ENCODE measurements at regions not wholly inside any gene's neighbourhood (a gene's known extent, or its start where the extent isn't known, plus 50 kb on each side); places are given as distances from the start of the nearest gene placed in this dataset.

GRCh38 chr9:82549174-82549821, 513.6 kb downstream of the RASEF start:
- POLR2A ChIA-PET: no interaction called here
- Histone ChIP-seq H3K27ac (ENCODE audit: extremely low read depth, low read depth, low read length) (no peak overlapping the region), H4K20me1 (replicated peaks; ENCODE audit: control insufficient read depth, insufficient read depth, low read length) (no peaks in the 10 kb centered on the region), H3K4me3 (no peak overlapping the region), H3K79me2 (ENCODE audit: control insufficient read depth, insufficient read depth, low read length) (no peaks in the 10 kb centered on the region), H3K4me2 (ENCODE audit: insufficient read depth, low read length) (no peak overlapping the region), H3K36me3 (ENCODE audit: control insufficient read depth, insufficient read depth, low read length) (no peaks in the 10 kb centered on the region), H3K27me3 (ENCODE audit: control insufficient read depth in 2 of 2, insufficient read depth in 2 of 2, low read length in 2 of 2) (no peaks in the 10 kb centered on the region), H3K9me1 (ENCODE audit: control insufficient read depth, insufficient read depth, low read length) (no peaks in the 10 kb centered on the region), H3K9ac (ENCODE audit: insufficient read depth in 1 of 2, low read depth in 2 of 2, low read length in 2 of 2) (no peak overlapping the region), H2AFZ (ENCODE audit: low read depth, low read length) (no peak overlapping the region), H3K4me1 (replicated peaks in 1 of 2; ENCODE audit: control insufficient read depth in 2 of 2, insufficient read depth in 2 of 2, low read length in 2 of 2) (no peaks in the 10 kb centered on the region), H3K9me3 (replicated peaks; ENCODE audit: control insufficient read depth, insufficient read depth, low read depth, low read length) (no peaks in the 10 kb centered on the region)
- FAIRE-seq (no peak), DNase-seq (ENCODE audit: extremely low read depth in 1 of 4, low spot score in 3 of 4) (no peak), ATAC-seq (no peak)
- WGBS (ENCODE audit: insufficient coverage, low coverage, missing lambda C conversion rate): 0% methylated on average over 1 of the region's 3 CpGs
- intact Hi-C loops (cut with micrococcal nuclease) (no loop called here), in situ Hi-C loops (cut with MboI) (no loop called here)
- CTCF ChIA-PET (ENCODE audit: low intra/inter-chr PET ratio): no interaction called here
- BruUV-seq (replicated peaks): no TSS peak
- TF ChIP-seq AFF1 (IDR thresholded peaks at IDR 0.05; ENCODE audit: low read depth in 1 of 2, partially characterized antibody in 2 of 2) (no peak), ZNF696 (CRISPR knock-in tag; conservative IDR thresholded peaks at IDR 0.05) (no peak), TSC22D4 (tag; IDR thresholded peaks at IDR 0.05) (no peak), ZNF79 (CRISPR knock-in tag; IDR thresholded peaks at IDR 0.05; ENCODE audit: low read depth) (no peak), HMG20A (CRISPR knock-in tag; conservative IDR thresholded peaks at IDR 0.05) (no peak), CREB3L1 (IDR thresholded peaks at IDR 0.05; ENCODE audit: borderline replicate concordance, low read depth) (no peak), ZNF77 (CRISPR knock-in tag; IDR thresholded peaks at IDR 0.05) (no peak), YBX1 (IDR thresholded peaks at IDR 0.05) (no peak), ZNF197 (CRISPR knock-in tag; IDR thresholded peaks at IDR 0.05; ENCODE audit: low read depth) (no peak), EP400 (IDR thresholded peaks at IDR 0.05) (no peak), TAF15 (IDR thresholded peaks at IDR 0.05; ENCODE audit: low read depth, low read length) (no peak), POLR3A (IDR thresholded peaks at IDR 0.05; ENCODE audit: borderline replicate concordance, extremely low read depth, insufficient read depth, insufficient read length) (no peak), NFE2 (IDR thresholded peaks at IDR 0.05; ENCODE audit: low read depth) (no peak), PBX2 (CRISPR knock-in tag; IDR thresholded peaks at IDR 0.05; ENCODE audit: low read depth) (no peak), PBX2 (tag; conservative IDR thresholded peaks at IDR 0.05; ENCODE audit: low read depth) (no peak), BRF1 (IDR thresholded peaks at IDR 0.05; ENCODE audit: borderline replicate concordance, extremely low read depth, insufficient read length) (no peak)

Measured in K562 (cell line).